Adrenal gland (tissue), 9 donors: ENCODE measurements at regions not wholly inside any gene's neighbourhood (a gene's known extent, or its start where the extent isn't known, plus 50 kb on each side); places are given as distances from the start of the nearest gene placed in this dataset.

Experiments used
- DNase-seq, 7 donors: peaks; one replicate each; pipeline ENCODE4 v3.0.0-alpha.2; 2019 to 2020
- H3K27ac ChIP-seq, 5 donors: fragments of 200-600 bp; sonication (generic) in 4 of 5; 1 replicate in 3 of 5; 2 replicates in 2 of 5; pipeline versions ENCODE4 v1.5.1 to v1.8.0; 2016 to 2020; ENCODE audit warnings: mild to moderate bottlenecking in 1 of 5
- H3K27me3 ChIP-seq: fragments of 200-600 bp; 2 replicates; pipeline ENCODE4 v1.8.0; 2021
- H3K36me3 ChIP-seq, 2 donors: fragments of 200-600 bp; replicated peaks in 1 of 2; 1 replicate in 1 of 2; 2 replicates in 1 of 2; pipeline versions ENCODE4 v1.5.1 to v1.8.0; 2018 to 2022
- H3K4me1 ChIP-seq, 2 donors: fragments of 200-600 bp; replicated peaks in 1 of 2; 1 replicate in 1 of 2; 2 replicates in 1 of 2; pipeline versions ENCODE4 v1.5.1 to v1.8.0; 2018 to 2021
- H3K4me3 ChIP-seq, 4 donors: fragments of 200-600 bp; sonication (generic) in 3 of 4; one replicate each; pipeline ENCODE4 v1.5.1; 2016 to 2018
- H3K9me3 ChIP-seq, 3 donors: fragments of 200-600 bp; sonication (generic) in 1 of 3; replicated peaks in 1 of 3; 1 replicate in 2 of 3; 2 replicates in 1 of 3; pipeline versions ENCODE4 v1.5.1 to v1.8.0; 2016 to 2021
- CTCF ChIP-seq, 6 experiments: fragments of 450-650 bp in 4 of 6; fragments of 200-600 bp in 2 of 6; sonication (generic) in 1 of 6; IDR thresholded peaks; 1 replicate in 5 of 6; 2 replicates in 1 of 6; pipeline versions ENCODE4 v1.5.1 to v1.8.0; 2016 to 2021; ENCODE audit warnings: antibody characterized with exemption in 6 of 6, mild to moderate bottlenecking in 2 of 6, moderate library complexity in 1 of 6
- POLR2A ChIP-seq, 2 donors: fragments of 450-650 bp; IDR thresholded peaks; one replicate each; pipeline ENCODE4 v1.6.1; 2017; ENCODE audit warnings: antibody characterized with exemption in 2 of 2, mild to moderate bottlenecking in 2 of 2, moderate library complexity in 1 of 2
- WGBS, 4 donors: extraction: QIAGEN DNeasy Blood & Tissue Kit in 2 of 4; methylation state at CpG; one replicate each; pipeline versions ENCODE4 v1.1.5 to v1.1.7; 2013 to 2017; 5-methylcytosine and 5-hydroxymethylcytosine counted together
- intact Hi-C, 2 donors: fragments of 100-400 bp; cut with DNase I; formaldehyde crosslinking; loops; one replicate each; pipeline versions ENCODE4 v1.14.1 to v1.15.0; 2022 to 2023
- donor health status: healthy with polysubstance abuse.
- donor health status: Bipolar disorder and iron deficiency.
- donor health status: DM: yes; HTN: yes; CAD: no.
- donor health status: DM: no; HTN: no; CAD: no.
- donor health status: DM: no; HTN: no; CAD: no.

GRCh38 chr3:182215881-182216280 is 504.2 kb downstream of the SOX2 start:
- no peaks in the 10 kb centered on the region for H3K4me1 ChIP-seq
- intact Hi-C loops: no loop called here

DNA sequence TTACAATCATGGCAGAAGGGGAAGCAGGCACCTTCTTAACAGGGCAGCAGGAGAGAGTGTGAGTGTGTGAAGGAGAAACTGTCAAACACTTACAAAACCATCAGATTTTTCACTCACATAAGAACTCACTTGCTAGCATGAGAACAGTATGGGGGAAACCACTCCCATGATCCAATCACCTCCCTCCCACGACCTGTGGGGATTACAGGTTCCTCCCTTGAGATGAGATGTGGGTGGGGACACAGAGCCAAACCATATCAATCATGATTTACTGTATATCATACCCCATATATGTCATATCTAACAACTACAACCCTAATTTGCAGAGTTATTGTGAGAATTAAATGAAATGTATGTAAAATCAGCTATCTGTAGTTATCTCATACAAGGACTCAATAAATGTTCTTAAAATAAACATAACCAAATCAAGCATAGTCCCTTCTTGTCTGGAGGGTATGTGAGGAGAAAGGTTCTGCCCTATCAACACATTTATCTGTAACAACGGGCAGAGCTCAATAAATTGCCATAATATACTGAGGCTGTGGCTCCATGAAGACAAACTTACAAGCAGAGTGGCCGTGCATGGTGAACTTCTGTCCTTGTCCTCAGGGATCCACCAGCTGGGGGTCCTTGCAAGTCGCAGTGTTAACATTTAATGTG is 504.7 kb downstream of the SOX2 start:
- Histone ChIP-seq H3K9me3 (no peaks in the 10 kb centered on the region), H3K4me3 (no peak overlapping the region), H3K4me1 (no peaks in the 10 kb centered on the region), H3K27ac (no peak overlapping the region), H3K36me3 (no peaks in the 10 kb centered on the region), H3K27me3 (no peaks in the 10 kb centered on the region)
- no peak for TF ChIP-seq CTCF (IDR thresholded peaks at IDR 0.05)
- TF ChIP-seq POLR2A (IDR thresholded peaks at IDR 0.05): no peak
- WGBS, 4 donors: 41 to 49% (median 43%) methylated on average over 4 of the region's 4 CpGs
- no peak for DNase-seq
- intact Hi-C loops: no loop called here

More at GRCh38 chr3:182215881-182216280, 504.2 kb downstream of the SOX2 start:
- Histone ChIP-seq H3K9me3 (no peaks in the 10 kb centered on the region), H3K27me3 (no peaks in the 10 kb centered on the region), H3K4me3 (no peak overlapping the region), H3K36me3 (no peaks in the 10 kb centered on the region), H3K27ac (no peak overlapping the region)
- no peak for DNase-seq
- TF ChIP-seq CTCF (IDR thresholded peaks at IDR 0.05): no peak
- no peak for TF ChIP-seq POLR2A (IDR thresholded peaks at IDR 0.05)

DNA sequence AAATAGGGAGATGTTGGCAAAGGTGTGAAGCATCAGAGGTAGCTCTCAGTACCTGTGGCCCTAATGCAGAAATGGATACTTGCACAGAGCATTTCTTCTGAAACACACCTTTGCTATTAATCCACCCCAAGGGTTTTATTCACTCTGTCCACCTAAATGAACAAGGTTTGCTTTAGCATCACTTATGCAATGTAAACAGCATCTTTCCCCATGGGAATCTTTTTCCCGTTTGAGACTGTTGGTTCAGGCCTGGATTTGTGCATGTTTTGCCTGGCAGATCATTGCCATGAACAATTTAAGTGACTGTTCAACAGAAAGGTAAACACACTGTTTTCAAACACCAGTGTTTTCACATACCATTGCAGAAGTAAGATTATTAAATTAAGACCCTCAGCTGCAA is 508.3 kb downstream of the SOX2 start:
- TF ChIP-seq CTCF (IDR thresholded peaks at IDR 0.05) (no peak), POLR2A (IDR thresholded peaks at IDR 0.05) (no peak)
- Histone ChIP-seq H3K27me3 (no peaks in the 10 kb centered on the region), H3K9me3 (no peaks in the 10 kb centered on the region), H3K27ac (no peak overlapping the region), H3K36me3 (no peaks in the 10 kb centered on the region), H3K4me3 (no peak overlapping the region), H3K4me1 (no peaks in the 10 kb centered on the region)
- 18 to 33% (median 28%) methylated on average over 1 of the region's 1 CpG for WGBS, 4 donors
- DNase-seq: no peak
- intact Hi-C loops: no loop called here

GRCh38 chr3:182220471-182220870 is 508.7 kb downstream of the SOX2 start:
- DNase-seq: no peak
- WGBS, 4 donors: 71 to 92% (median 78%) methylated on average over 1 of the region's 1 CpG
- no peak overlapping the region for H3K4me3 ChIP-seq
- no peaks in the 10 kb centered on the region for H3K9me3 ChIP-seq
- no peaks in the 10 kb centered on the region for H3K27me3 ChIP-seq
- intact Hi-C loops: no loop called here
- no peak overlapping the region for H3K27ac ChIP-seq
- H3K36me3 ChIP-seq: no peaks in the 10 kb centered on the region
- TF ChIP-seq CTCF (IDR thresholded peaks at IDR 0.05) (no peak), POLR2A (IDR thresholded peaks at IDR 0.05) (no peak)
- H3K4me1 ChIP-seq: no peaks in the 10 kb centered on the region
